SK-N-SH (cell line): ENCODE measurements at regions not wholly inside any gene's neighbourhood (a gene's known extent, or its start where the extent isn't known, plus 50 kb on each side); places are given as distances from the start of the nearest gene placed in this dataset.

Experiments used
- CTCF ChIA-PET: fragments of 300-600, 350-600 bp; formaldehyde crosslinking; extraction: SDS; loops from one replicate; lab custom pipeline; 2021; lab: Yijun Ruan, JAX
- POLR2A ChIA-PET: fragments of 350-600 bp; sonication (Branson Sonifier 250); formaldehyde crosslinking; extraction: SDS; loops from one replicate; lab custom pipeline; 2020; ENCODE audit warnings: antibody characterized with exemption, inconsistent platforms; lab: Yijun Ruan, JAX
- DNase-seq: peaks from one replicate; pipeline ENCODE4 v3.0.0; 2012
- H2AFZ ChIP-seq: fragments of 200-600 bp; sonication (generic); 2 replicates; pipeline ENCODE4 v1.8.1; 2016; ENCODE audit warnings: antibody characterized with exemption, mild to moderate bottlenecking, low read depth
- H3F3A ChIP-seq: fragments of 200-600 bp; sonication (generic); replicated peaks from 2 replicates; pipeline ENCODE3; 2016; ENCODE audit warnings: antibody characterized with exemption, mild to moderate bottlenecking; ENCODE audit not compliant: insufficient read depth
- H3K27ac ChIP-seq, 2 experiments: fragments of 200-500 bp in 1 of 2; fragments of 200-600 bp in 1 of 2; sonication (Bioruptor generic) in 1 of 2; sonication (generic), shearing (Covaris generic) in 1 of 2; 2 replicates each; pipeline versions ENCODE4 v1.5.1 to v1.6.1; 2014 to 2016; ENCODE audit warnings: low read depth in 2 of 2, inconsistent platforms in 1 of 2, low read length in 1 of 2, mild to moderate bottlenecking in 1 of 2, mixed read lengths in 1 of 2
- H3K27me3 ChIP-seq: fragments of 200-600 bp; sonication (generic), shearing (Covaris generic); 2 replicates; pipeline ENCODE4 v1.6.1; 2016; ENCODE audit warnings: mixed run types; ENCODE audit not compliant: insufficient read depth
- H3K36me3 ChIP-seq, 2 experiments: fragments of 200-500 bp in 1 of 2; fragments of 200-600 bp in 1 of 2; sonication (Bioruptor generic) in 1 of 2; sonication (generic) in 1 of 2; replicated peaks in 1 of 2; 2 replicates each; pipeline versions ENCODE3 to v1.5.1; 2014 to 2016; ENCODE audit warnings: low read length in 1 of 2, mild to moderate bottlenecking in 1 of 2; ENCODE audit not compliant: insufficient read depth in 2 of 2, control insufficient read depth in 1 of 2
- H3K4me1 ChIP-seq, 2 experiments: fragments of 200-500 bp in 1 of 2; fragments of 200-600 bp in 1 of 2; sonication (Bioruptor generic) in 1 of 2; sonication (generic), shearing (Covaris generic) in 1 of 2; 2 replicates each; pipeline versions ENCODE4 v1.5.1 to v1.6.1; 2014 to 2016; ENCODE audit warnings: low read depth in 1 of 2, low read length in 1 of 2, mixed run types in 1 of 2; ENCODE audit not compliant: insufficient read depth in 2 of 2, control insufficient read depth in 1 of 2
- H3K4me2 ChIP-seq: fragments of 200-600 bp; sonication (generic), shearing (Covaris generic); 2 replicates; pipeline ENCODE4 v1.6.1; 2017; ENCODE audit warnings: mixed run types
- H3K4me3 ChIP-seq, 2 experiments: fragments of 200-500 bp in 1 of 2; fragments of 200-600 bp in 1 of 2; sonication (Bioruptor generic) in 1 of 2; sonication (generic), shearing (Covaris generic) in 1 of 2; 2 replicates each; pipeline versions ENCODE4 v1.5.1 to v1.8.1; 2014 to 2016; ENCODE audit warnings: low read depth in 2 of 2, inconsistent platforms in 1 of 2, low read length in 1 of 2, mild to moderate bottlenecking in 1 of 2, mixed read lengths in 1 of 2, moderate library complexity in 1 of 2
- H3K79me2 ChIP-seq: fragments of 200-600 bp; sonication (generic); 2 replicates; pipeline ENCODE4 v1.8.1; 2017; ENCODE audit warnings: mild to moderate bottlenecking; ENCODE audit not compliant: insufficient read depth
- H3K9ac ChIP-seq: fragments of 200-600 bp; sonication (generic); 2 replicates; pipeline ENCODE4 v1.6.1; 2017; ENCODE audit warnings: mixed run types
- H3K9me2 ChIP-seq: fragments of 200-600 bp; sonication (generic); 2 replicates; pipeline ENCODE4 v1.6.1; 2017; ENCODE audit warnings: mixed run types
- H3K9me3 ChIP-seq: fragments of 200-600 bp; sonication (generic); 2 replicates; pipeline ENCODE4 v1.6.1; 2017; ENCODE audit warnings: mixed run types, mild to moderate bottlenecking, moderate library complexity
- H4K20me1 ChIP-seq: fragments of 200-600 bp; sonication (generic); 2 replicates; pipeline ENCODE4 v1.6.1; 2017; ENCODE audit warnings: mild to moderate bottlenecking, mixed run types; ENCODE audit not compliant: insufficient read depth
- CHD2 ChIP-seq: fragments of 150-350 bp; IDR thresholded peaks from 2 replicates; pipeline ENCODE4 v1.6.1; 2018; ENCODE audit warnings: low read length; ENCODE audit not compliant: partially characterized antibody
- EZH2phosphoT487 ChIP-seq: fragments of 200-600 bp; sonication (generic); IDR thresholded peaks from 2 replicates; pipeline ENCODE4 v1.6.1; 2017; ENCODE audit warnings: low read depth, mixed run types, mild to moderate bottlenecking, antibody characterized with exemption, moderate library complexity, borderline replicate concordance
- GATA2 ChIP-seq: sonication (generic); formaldehyde crosslinking; IDR thresholded peaks from 2 replicates; pipeline ENCODE4 v1.5.0; 2020; ENCODE audit warnings: mild to moderate bottlenecking, missing genetic modification reagents
- JUND ChIP-seq: IDR thresholded peaks from 2 replicates; pipeline ENCODE4 v1.4.0; 2012
- NFIC ChIP-seq: IDR thresholded peaks from 2 replicates; pipeline ENCODE4 v1.4.0; 2012; ENCODE audit warnings: borderline replicate concordance
- NRF1 ChIP-seq: IDR thresholded peaks from 2 replicates; pipeline ENCODE4 v1.6.1; 2012; ENCODE audit warnings: low read depth, mild to moderate bottlenecking, low read length
- RAD21 ChIP-seq: IDR thresholded peaks from 2 replicates; pipeline ENCODE4 v1.6.1; 2012; ENCODE audit warnings: mild to moderate bottlenecking, low read length
- WGBS: methylation state at CpG from one replicate; pipeline ENCODE4 v1.1.6; 2017; ENCODE audit warnings: low lambda C conversion rate; 5-methylcytosine and 5-hydroxymethylcytosine counted together
- TF ChIP-seq, protein P1 (sequence below): IDR thresholded peaks from 2 replicates; pipeline ENCODE4 v1.6.1; 2012; ENCODE audit warnings: mild to moderate bottlenecking, low read depth, low read length, moderate library complexity
- TF ChIP-seq, protein P2 (sequence below): IDR thresholded peaks from 2 replicates; pipeline ENCODE4; 2012

DNA sequence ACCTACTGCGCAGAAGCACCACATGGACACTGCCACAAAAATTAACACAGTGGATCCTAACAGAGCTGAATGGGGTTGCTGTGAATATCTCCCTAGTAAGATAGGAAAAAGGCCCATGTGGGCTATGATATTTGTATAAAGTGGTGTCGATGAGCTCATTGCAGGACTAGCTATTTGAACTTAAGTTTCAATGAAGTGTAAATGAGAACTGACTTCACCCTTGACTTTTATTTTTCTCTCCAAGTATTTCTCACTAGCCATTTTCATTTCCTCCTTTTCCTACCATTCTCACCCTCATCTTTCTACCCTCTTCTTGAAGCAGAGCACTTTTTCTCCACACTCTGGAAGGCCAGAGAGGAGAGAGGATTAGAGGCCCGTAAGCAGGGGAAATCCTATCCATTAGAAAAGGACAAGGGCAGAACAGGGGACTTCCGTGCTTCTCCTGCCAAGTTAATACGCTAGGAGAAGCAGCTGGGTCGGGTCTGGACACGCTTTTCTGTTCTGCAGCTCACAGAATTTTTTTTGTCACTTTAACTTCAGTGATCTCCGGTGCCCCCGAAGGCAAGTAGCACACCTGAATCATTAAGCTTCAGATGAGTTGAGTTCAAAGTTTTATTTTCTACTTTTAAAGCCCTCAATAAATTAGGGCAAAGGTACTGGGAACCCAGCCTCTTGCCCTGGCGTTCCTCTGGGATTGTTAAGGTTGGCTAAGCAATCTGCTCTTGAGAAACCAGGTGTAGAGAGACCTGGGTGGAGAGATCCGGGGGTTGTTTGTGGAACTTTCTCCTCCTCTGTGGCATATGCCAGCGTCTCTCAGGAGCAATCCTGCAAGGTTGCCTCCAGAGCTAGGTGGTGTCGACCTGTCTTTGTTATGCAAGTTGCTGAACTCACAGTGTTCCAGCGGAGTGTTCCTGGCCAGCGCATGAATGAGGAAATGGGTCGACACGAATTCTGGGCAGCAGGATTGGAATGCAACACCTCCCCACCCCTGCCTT is 56.2 kb upstream of the ARID1B start (continued):
- TF ChIP-seq NRF1 (no peak), RAD21 (no peak), EZH2phosphoT487 (no peak)

DNA sequence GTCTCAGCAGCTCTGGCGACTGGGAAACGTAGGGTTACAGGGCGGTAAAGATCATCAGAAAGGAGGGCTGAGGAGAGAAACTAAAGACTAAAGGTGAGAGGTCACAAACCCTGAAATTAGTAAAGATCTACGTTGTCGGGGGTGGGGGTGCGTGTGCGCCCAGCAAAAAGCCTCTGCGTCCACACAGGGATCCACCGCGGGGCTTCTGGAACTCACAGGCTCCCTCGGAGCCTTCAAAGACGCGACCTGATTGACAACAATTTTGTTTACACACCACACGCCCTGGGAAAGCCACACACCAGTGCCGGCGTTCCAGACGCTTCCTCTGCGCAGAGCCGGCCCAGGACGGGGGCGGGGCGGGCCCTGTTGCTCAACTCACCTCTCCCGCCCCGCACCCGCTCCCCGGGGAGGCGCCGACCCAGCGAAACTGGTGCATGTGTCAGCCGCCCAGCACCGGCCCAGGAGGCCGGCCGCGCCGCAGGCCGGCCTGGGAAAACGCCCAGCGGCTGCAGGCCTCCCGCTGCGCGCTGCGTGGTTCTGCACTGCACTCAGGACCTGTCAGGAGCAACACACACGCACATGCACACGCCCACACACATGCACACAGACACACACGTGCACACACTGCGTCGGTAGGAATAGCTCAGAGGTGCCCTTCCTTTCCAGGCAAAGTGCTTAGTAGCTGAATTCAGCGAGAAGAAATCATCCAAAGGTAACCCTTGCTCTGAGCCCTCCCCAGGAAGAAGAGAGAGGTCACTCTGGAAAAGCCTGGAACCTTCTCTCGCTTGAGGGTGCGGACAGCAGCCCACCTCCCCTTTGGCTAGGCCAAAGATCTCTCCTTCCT is 57.2 kb upstream of the ARID1B start:
- H3K27ac ChIP-seq = no peak overlapping the region
- no peaks in the 10 kb centered on the region for H3K27me3 ChIP-seq
- H3K4me2 ChIP-seq = no peak overlapping the region
- no peaks in the 10 kb centered on the region for H3K9me3 ChIP-seq
- TF ChIP-seq JUND = no peak
- TF ChIP-seq NFIC = no peak
- TF ChIP-seq GATA2 (CRISPR knock-in tag) = no peak
- TF ChIP-seq, protein P1, sequence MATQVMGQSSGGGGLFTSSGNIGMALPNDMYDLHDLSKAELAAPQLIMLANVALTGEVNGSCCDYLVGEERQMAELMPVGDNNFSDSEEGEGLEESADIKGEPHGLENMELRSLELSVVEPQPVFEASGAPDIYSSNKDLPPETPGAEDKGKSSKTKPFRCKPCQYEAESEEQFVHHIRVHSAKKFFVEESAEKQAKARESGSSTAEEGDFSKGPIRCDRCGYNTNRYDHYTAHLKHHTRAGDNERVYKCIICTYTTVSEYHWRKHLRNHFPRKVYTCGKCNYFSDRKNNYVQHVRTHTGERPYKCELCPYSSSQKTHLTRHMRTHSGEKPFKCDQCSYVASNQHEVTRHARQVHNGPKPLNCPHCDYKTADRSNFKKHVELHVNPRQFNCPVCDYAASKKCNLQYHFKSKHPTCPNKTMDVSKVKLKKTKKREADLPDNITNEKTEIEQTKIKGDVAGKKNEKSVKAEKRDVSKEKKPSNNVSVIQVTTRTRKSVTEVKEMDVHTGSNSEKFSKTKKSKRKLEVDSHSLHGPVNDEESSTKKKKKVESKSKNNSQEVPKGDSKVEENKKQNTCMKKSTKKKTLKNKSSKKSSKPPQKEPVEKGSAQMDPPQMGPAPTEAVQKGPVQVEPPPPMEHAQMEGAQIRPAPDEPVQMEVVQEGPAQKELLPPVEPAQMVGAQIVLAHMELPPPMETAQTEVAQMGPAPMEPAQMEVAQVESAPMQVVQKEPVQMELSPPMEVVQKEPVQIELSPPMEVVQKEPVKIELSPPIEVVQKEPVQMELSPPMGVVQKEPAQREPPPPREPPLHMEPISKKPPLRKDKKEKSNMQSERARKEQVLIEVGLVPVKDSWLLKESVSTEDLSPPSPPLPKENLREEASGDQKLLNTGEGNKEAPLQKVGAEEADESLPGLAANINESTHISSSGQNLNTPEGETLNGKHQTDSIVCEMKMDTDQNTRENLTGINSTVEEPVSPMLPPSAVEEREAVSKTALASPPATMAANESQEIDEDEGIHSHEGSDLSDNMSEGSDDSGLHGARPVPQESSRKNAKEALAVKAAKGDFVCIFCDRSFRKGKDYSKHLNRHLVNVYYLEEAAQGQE = no peak
- TF ChIP-seq CHD2 = no peak
- TF ChIP-seq, protein P2, sequence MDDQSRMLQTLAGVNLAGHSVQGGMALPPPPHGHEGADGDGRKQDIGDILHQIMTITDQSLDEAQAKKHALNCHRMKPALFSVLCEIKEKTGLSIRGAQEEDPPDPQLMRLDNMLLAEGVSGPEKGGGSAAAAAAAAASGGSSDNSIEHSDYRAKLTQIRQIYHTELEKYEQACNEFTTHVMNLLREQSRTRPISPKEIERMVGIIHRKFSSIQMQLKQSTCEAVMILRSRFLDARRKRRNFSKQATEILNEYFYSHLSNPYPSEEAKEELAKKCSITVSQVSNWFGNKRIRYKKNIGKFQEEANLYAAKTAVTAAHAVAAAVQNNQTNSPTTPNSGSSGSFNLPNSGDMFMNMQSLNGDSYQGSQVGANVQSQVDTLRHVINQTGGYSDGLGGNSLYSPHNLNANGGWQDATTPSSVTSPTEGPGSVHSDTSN = no peak
- TF ChIP-seq, all 33 proteins: peak for 0
- no peak overlapping the region for H3K4me3 ChIP-seq
- H3K79me2 ChIP-seq = no peaks in the 10 kb centered on the region
- no peaks in the 10 kb centered on the region for H4K20me1 ChIP-seq
- H2AFZ ChIP-seq = no peak overlapping the region
- H3F3A ChIP-seq = no peaks in the 10 kb centered on the region
- H3K9me2 ChIP-seq = no peaks in the 10 kb centered on the region
- no peak for DNase-seq
- no peaks in the 10 kb centered on the region for H3K36me3 ChIP-seq
- 84% methylated on average over 39 of the region's 50 CpGs for WGBS
- H3K4me1 ChIP-seq = no peaks in the 10 kb centered on the region
- ChIA-PET POLR2A (no interaction called here), CTCF (no interaction called here)
- H3K9ac ChIP-seq = no peak overlapping the region
